ENCODE measurements at regions not wholly inside any gene's neighbourhood (a gene's known extent, or its start where the extent isn't known, plus 50 kb on each side); places are given as distances from the start of the nearest gene placed in this dataset.

- TF ChIP-seq EP300 (IDR thresholded peaks at IDR 0.05) (no peak), POLR2AphosphoS5 (IDR thresholded peaks at IDR 0.05) (no peak), CTCF (IDR thresholded peaks at IDR 0.05) (no peak), POLR2A (IDR thresholded peaks at IDR 0.05) (no peak)
- Histone ChIP-seq H3K27me3 (no peaks in the 10 kb centered on the region), H3K4me3 (no peak overlapping the region), H3K9me3 (no peaks in the 10 kb centered on the region), H3K36me3 (no peaks in the 10 kb centered on the region), H3K4me1 (no peaks in the 10 kb centered on the region), H3K27ac (no peak overlapping the region)
- no peak for DNase-seq (ENCODE audit: low spot score in 2 of 2)
- WGBS = 92% methylated on average over 3 of the region's 3 CpGs
These were observed 499.5 kb upstream of the MYT1L start for GRCh38 chr2:2830576-2830975.

- no peak for TF ChIP-seq CTCF (IDR thresholded peaks at IDR 0.05)
- TF ChIP-seq POLR2AphosphoS5 (IDR thresholded peaks at IDR 0.05) = no peak
- TF ChIP-seq POLR2A (IDR thresholded peaks at IDR 0.05) = no peak
- no peak for TF ChIP-seq EP300 (IDR thresholded peaks at IDR 0.05)
- H3K9me3 ChIP-seq = no peaks in the 10 kb centered on the region
- no peaks in the 10 kb centered on the region for H3K36me3 ChIP-seq
- H3K4me3 ChIP-seq = no peak overlapping the region
- H3K4me1 ChIP-seq = no peaks in the 10 kb centered on the region
- DNase-seq (ENCODE audit: low spot score in 2 of 2) = no peak
- 64% methylated on average over 8 of the region's 13 CpGs for WGBS
- H3K27ac ChIP-seq = no peak overlapping the region
- H3K27me3 ChIP-seq = no peaks in the 10 kb centered on the region
These were observed 497.8 kb upstream of the MYT1L start for GRCh38 chr2:2828774-2829368.

- no peaks in the 10 kb centered on the region for H3K4me1 ChIP-seq
- TF ChIP-seq POLR2A (IDR thresholded peaks at IDR 0.05) (no peak), POLR2AphosphoS5 (IDR thresholded peaks at IDR 0.05) (no peak), CTCF (IDR thresholded peaks at IDR 0.05) (no peak), EP300 (IDR thresholded peaks at IDR 0.05) (no peak)
- no peaks in the 10 kb centered on the region for H3K27me3 ChIP-seq
- 88% methylated on average over 8 of the region's 8 CpGs for WGBS
- no peaks in the 10 kb centered on the region for H3K9me3 ChIP-seq
- H3K36me3 ChIP-seq = no peaks in the 10 kb centered on the region
- no peak overlapping the region for H3K27ac ChIP-seq
- H3K4me3 ChIP-seq = no peak overlapping the region
- no peak for DNase-seq (ENCODE audit: low spot score in 2 of 2)
These were observed 496.7 kb upstream of the MYT1L start for GRCh38 chr2:2827761-2828221.

- WGBS = 90% methylated on average over 16 of the region's 16 CpGs
- no peaks in the 10 kb centered on the region for H3K4me1 ChIP-seq
- no peaks in the 10 kb centered on the region for H3K27me3 ChIP-seq
- no peak overlapping the region for H3K4me3 ChIP-seq
- H3K9me3 ChIP-seq = no peaks in the 10 kb centered on the region
- no peak overlapping the region for H3K27ac ChIP-seq
- TF ChIP-seq EP300 (IDR thresholded peaks at IDR 0.05) (no peak), POLR2A (IDR thresholded peaks at IDR 0.05) (no peak), CTCF (IDR thresholded peaks at IDR 0.05) (no peak), POLR2AphosphoS5 (IDR thresholded peaks at IDR 0.05) (no peak)
- no peaks in the 10 kb centered on the region for H3K36me3 ChIP-seq
- no peak for DNase-seq (ENCODE audit: low spot score in 2 of 2)
These were observed 496.1 kb upstream of the MYT1L start for GRCh38 chr2:2827046-2827636.

DNA sequence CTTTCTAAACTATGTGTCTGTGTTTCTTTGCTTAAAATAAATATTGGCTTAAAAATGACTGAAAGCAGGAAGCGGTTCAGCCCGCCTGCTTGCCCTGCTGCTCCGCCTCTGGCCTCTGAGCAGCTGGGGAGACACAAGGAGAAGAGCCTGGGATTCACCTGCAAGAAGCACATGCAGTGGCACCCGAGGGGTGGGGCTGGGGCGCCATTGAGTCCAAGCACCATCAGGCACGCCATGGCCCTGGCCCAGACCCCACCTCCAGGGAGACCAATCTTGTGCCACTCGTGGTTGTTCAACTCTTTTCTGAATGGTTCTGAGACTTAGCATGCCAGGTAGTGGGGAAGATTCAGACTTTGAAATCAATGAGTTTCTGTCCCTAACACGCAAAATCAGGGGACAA is 495.5 kb upstream of the MYT1L start:
- Histone ChIP-seq H3K27me3 (no peaks in the 10 kb centered on the region), H3K9me3 (no peaks in the 10 kb centered on the region), H3K36me3 (no peaks in the 10 kb centered on the region), H3K4me1 (no peaks in the 10 kb centered on the region), H3K4me3 (no peak overlapping the region), H3K27ac (no peak overlapping the region)
- DNase-seq (ENCODE audit: low spot score in 2 of 2) = no peak
- no peak for TF ChIP-seq EP300 (IDR thresholded peaks at IDR 0.05)
- no peak for TF ChIP-seq CTCF (IDR thresholded peaks at IDR 0.05)
- TF ChIP-seq POLR2A (IDR thresholded peaks at IDR 0.05) = no peak
- no peak for TF ChIP-seq POLR2AphosphoS5 (IDR thresholded peaks at IDR 0.05)
- 63% methylated on average over 8 of the region's 8 CpGs for WGBS

Measured in suprapubic skin (tissue), 4 donors.